ENCODE measurements at regions not wholly inside any gene's neighbourhood (a gene's known extent, or its start where the extent isn't known, plus 50 kb on each side); places are given as distances from the start of the nearest gene placed in this dataset.

DNA sequence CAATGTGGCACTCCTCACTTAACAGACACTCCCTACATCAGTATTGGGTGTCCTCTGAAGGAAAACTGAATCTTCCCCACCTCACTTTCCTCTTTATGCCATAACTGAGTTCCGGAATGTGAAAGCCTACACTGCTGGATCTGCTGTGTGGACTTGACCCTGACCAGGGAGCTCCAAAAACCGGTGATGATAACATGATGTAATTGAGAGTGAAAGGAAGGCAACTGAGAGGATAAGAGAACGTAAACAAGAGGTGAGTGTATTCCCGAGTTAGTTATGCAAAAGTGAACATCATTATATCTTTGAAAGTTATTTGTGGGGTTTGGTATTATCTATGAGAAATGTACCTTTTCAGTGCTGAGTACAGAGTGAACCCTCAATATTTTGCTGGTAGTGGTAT is 1794.8 kb downstream of the MRPL39 start:
- TF ChIP-seq, protein P1, sequence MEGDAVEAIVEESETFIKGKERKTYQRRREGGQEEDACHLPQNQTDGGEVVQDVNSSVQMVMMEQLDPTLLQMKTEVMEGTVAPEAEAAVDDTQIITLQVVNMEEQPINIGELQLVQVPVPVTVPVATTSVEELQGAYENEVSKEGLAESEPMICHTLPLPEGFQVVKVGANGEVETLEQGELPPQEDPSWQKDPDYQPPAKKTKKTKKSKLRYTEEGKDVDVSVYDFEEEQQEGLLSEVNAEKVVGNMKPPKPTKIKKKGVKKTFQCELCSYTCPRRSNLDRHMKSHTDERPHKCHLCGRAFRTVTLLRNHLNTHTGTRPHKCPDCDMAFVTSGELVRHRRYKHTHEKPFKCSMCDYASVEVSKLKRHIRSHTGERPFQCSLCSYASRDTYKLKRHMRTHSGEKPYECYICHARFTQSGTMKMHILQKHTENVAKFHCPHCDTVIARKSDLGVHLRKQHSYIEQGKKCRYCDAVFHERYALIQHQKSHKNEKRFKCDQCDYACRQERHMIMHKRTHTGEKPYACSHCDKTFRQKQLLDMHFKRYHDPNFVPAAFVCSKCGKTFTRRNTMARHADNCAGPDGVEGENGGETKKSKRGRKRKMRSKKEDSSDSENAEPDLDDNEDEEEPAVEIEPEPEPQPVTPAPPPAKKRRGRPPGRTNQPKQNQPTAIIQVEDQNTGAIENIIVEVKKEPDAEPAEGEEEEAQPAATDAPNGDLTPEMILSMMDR (IDR thresholded peaks at IDR 0.05; ENCODE audit: extremely low read depth in 1 of 2, insufficient read depth in 1 of 2, low read depth in 1 of 2, low read length in 2 of 2): no peak
- TF ChIP-seq, protein P2, sequence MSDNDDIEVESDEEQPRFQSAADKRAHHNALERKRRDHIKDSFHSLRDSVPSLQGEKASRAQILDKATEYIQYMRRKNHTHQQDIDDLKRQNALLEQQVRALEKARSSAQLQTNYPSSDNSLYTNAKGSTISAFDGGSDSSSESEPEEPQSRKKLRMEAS (IDR thresholded peaks at IDR 0.05; ENCODE audit: insufficient read depth, insufficient read length): no peak
- TF ChIP-seq POLR2AphosphoS5 (IDR thresholded peaks at IDR 0.05; ENCODE audit: insufficient read depth, low read depth, low read length): no peak
- no peak for TF ChIP-seq EZH2 (IDR thresholded peaks at IDR 0.05; ENCODE audit: borderline replicate concordance, low read depth, low read length, severe bottlenecking)
- no peak for TF ChIP-seq MYC (IDR thresholded peaks at IDR 0.05; ENCODE audit: low read depth, low read length)
- TF ChIP-seq POLR2A (IDR thresholded peaks at IDR 0.05; ENCODE audit: low read depth, low read length): no peak
- TF ChIP-seq JUN (IDR thresholded peaks at IDR 0.05; ENCODE audit: borderline replicate concordance, insufficient read depth, insufficient read length, low read depth): no peak

Measured in endothelial cell of umbilical vein (primary cell).